OCI-LY1 (cell line): ENCODE measurements at regions not wholly inside any gene's neighbourhood (a gene's known extent, or its start where the extent isn't known, plus 50 kb on each side); places are given as distances from the start of the nearest gene placed in this dataset.
A peak's percentile ranks its signal among the peaks of the same experiment; 100 is the strongest.

Experiments used
- H2AFZ ChIP-seq: fragments of 200-600 bp; sonication (generic), shearing (Covaris generic); 2 replicates; pipeline ENCODE4 v1.6.0; 2014; ENCODE audit warnings: antibody characterized with exemption, mild to moderate bottlenecking, low read length
- H3F3A ChIP-seq: fragments of 200-600 bp; sonication (generic), shearing (Covaris generic); 2 replicates; pipeline ENCODE4 v1.6.0; 2014; ENCODE audit warnings: mild to moderate bottlenecking, antibody characterized with exemption, low read length, moderate library complexity; ENCODE audit not compliant: insufficient read depth
- H3K27ac ChIP-seq: fragments of 200-600 bp; sonication (generic); 2 replicates; pipeline ENCODE4 v1.5.1; 2014; ENCODE audit warnings: low read length, mixed run types, mild to moderate bottlenecking, low read depth; ENCODE audit not compliant: poor library complexity, severe bottlenecking
- H3K27me3 ChIP-seq: fragments of 200-600 bp; sonication (generic); 2 replicates; pipeline ENCODE4 v1.6.0; 2014; ENCODE audit warnings: antibody characterized with exemption, mild to moderate bottlenecking, low read length, moderate library complexity; ENCODE audit not compliant: insufficient read depth
- H3K36me3 ChIP-seq: fragments of 200-600 bp; sonication (generic); 2 replicates; pipeline ENCODE4 v1.6.1; 2014; ENCODE audit warnings: mild to moderate bottlenecking, antibody characterized with exemption, low read length, moderate library complexity, mixed read lengths; ENCODE audit not compliant: insufficient read depth
- H3K4me1 ChIP-seq: fragments of 200-600 bp; sonication (generic); 2 replicates; pipeline ENCODE4 v1.5.1; 2014; ENCODE audit warnings: mild to moderate bottlenecking, low read length, moderate library complexity; ENCODE audit not compliant: insufficient read depth, severe bottlenecking
- H3K4me2 ChIP-seq: fragments of 200-600 bp; sonication (generic), shearing (Covaris generic); 2 replicates; pipeline ENCODE4 v1.6.1; 2014; ENCODE audit warnings: low read length
- H3K4me3 ChIP-seq: fragments of 200-600 bp; sonication (generic); 2 replicates; pipeline ENCODE4 v1.5.1; 2014; ENCODE audit warnings: low read length, low read depth, mild to moderate bottlenecking, mixed read lengths; ENCODE audit not compliant: poor library complexity, severe bottlenecking
- H3K79me2 ChIP-seq: fragments of 200-600 bp; shearing (Covaris generic); 2 replicates; pipeline ENCODE4 v1.6.1; 2016; ENCODE audit warnings: mixed run types, low read length, mixed read lengths; ENCODE audit not compliant: insufficient read depth
- H3K9ac ChIP-seq: fragments of 200-600 bp; sonication (generic), shearing (Covaris generic); 2 replicates; pipeline ENCODE4 v1.6.1; 2014; ENCODE audit warnings: mild to moderate bottlenecking, low read length, mixed read lengths
- H3K9me2 ChIP-seq: fragments of 200-600 bp; sonication (generic), shearing (Covaris generic); 2 replicates; pipeline ENCODE4 v1.6.1; 2014; ENCODE audit warnings: low read depth, mild to moderate bottlenecking, low read length, mixed read lengths
- H3K9me3 ChIP-seq: fragments of 200-600 bp; shearing (Covaris generic); 2 replicates; pipeline ENCODE4 v1.6.1; 2014; ENCODE audit warnings: low read length, mixed read lengths
- H4K20me1 ChIP-seq: fragments of 200-600 bp; sonication (generic), shearing (Covaris generic); 2 replicates; pipeline ENCODE4 v1.6.0; 2016; ENCODE audit warnings: mild to moderate bottlenecking, low read length; ENCODE audit not compliant: insufficient read depth
- CTCF ChIP-seq: fragments of 200-600 bp; sonication (generic), shearing (Covaris generic); IDR thresholded peaks from 2 replicates; pipeline ENCODE4 v1.5.1; 2017; ENCODE audit warnings: mild to moderate bottlenecking, antibody characterized with exemption, low read length, moderate library complexity, mixed read lengths
- EZH2 ChIP-seq: fragments of 200-600 bp; sonication (generic), shearing (Covaris generic); IDR thresholded peaks from 2 replicates; pipeline ENCODE4 v1.8.0; 2017; ENCODE audit warnings: borderline replicate concordance, mixed run types, mild to moderate bottlenecking, antibody characterized with exemption, low read length, moderate library complexity, mixed read lengths

DNA sequence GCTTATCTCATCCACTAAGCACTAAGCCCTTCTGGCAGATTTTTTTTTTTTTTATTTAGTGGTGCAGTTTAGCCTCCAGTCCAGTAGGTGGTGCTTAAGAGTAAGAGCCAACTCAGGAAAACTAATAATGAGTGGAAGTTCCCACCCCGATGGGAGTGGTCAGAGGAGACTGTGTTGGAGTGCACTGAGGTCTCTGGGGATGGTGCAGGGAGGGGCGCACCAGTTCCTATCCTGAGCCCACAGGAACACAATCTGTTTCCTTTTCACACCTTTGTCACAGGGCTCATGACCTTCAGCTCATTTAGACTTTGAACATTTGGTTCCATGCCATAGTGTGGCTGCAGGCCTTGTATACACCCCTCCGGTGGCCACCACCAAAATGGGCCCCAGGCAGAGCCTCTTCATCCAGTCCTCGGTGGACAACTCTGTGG lies 367.4 kb downstream of the SPRY2 start:
- Histone ChIP-seq H3K9ac (no peak overlapping the region), H3K4me2 (no peak overlapping the region), H3K4me1 (no peaks in the 10 kb centered on the region), H3K4me3 (no peak overlapping the region), H3K9me2 (no peaks in the 10 kb centered on the region), H3K27me3 (no peaks in the 10 kb centered on the region), H3K9me3 (no peaks in the 10 kb centered on the region), H3K27ac (no peak overlapping the region), H3F3A (no peaks in the 10 kb centered on the region), H3K79me2 (no peaks in the 10 kb centered on the region), H3K36me3 (no peaks in the 10 kb centered on the region), H4K20me1 (no peaks in the 10 kb centered on the region), H2AFZ (no peak overlapping the region)
- TF ChIP-seq EZH2 (no peak), CTCF (peak; percentile 71)

DNA sequence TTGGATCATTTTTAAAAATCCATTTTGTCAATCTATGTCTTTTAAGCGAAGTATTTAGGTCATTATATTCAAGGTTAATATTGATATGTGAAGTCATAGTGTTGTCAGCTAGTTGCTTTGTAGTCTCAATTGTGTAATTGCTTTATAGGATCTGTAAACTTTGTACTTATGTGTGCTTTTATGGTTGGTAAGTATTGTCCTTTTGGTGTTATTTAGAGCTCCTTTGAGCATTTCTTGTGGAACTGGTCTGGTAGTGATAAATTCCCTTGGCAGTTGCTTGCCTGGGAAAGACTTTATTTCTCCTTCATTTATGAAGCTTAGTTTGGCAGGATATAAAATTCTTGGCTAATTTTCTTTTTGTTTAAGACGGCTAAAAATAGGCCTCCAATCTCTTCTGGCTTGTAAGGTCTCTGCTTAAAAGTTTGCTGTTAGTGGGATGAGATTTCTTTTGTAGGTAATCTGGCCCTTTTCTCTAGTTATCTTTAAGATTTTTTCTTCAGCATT lies 368.8 kb downstream of the SPRY2 start:
- TF ChIP-seq EZH2 (no peak), CTCF (no peak)
- H3K9ac ChIP-seq, result no peak overlapping the region
- H3K9me3 ChIP-seq, result no peaks in the 10 kb centered on the region
- H3K4me3 ChIP-seq, result no peak overlapping the region
- H3K36me3 ChIP-seq, result no peaks in the 10 kb centered on the region
- H3K79me2 ChIP-seq, result no peaks in the 10 kb centered on the region
- no peak overlapping the region for H3K27ac ChIP-seq
- no peaks in the 10 kb centered on the region for H3K27me3 ChIP-seq
- H3F3A ChIP-seq, result no peaks in the 10 kb centered on the region
- H3K9me2 ChIP-seq, result no peaks in the 10 kb centered on the region
- H3K4me1 ChIP-seq, result no peaks in the 10 kb centered on the region
- H2AFZ ChIP-seq, result no peak overlapping the region
- H4K20me1 ChIP-seq, result no peaks in the 10 kb centered on the region
- no peak overlapping the region for H3K4me2 ChIP-seq

GRCh38 chr13:79966493-79966895 lies 374.4 kb downstream of the SPRY2 start:
- Histone ChIP-seq H3K27me3 (no peaks in the 10 kb centered on the region), H3K4me2 (no peak overlapping the region), H3K9me3 (no peaks in the 10 kb centered on the region), H4K20me1 (no peaks in the 10 kb centered on the region), H3K4me1 (no peaks in the 10 kb centered on the region), H2AFZ (no peak overlapping the region), H3K36me3 (no peaks in the 10 kb centered on the region), H3K9ac (no peak overlapping the region), H3K9me2 (no peaks in the 10 kb centered on the region), H3K4me3 (no peak overlapping the region), H3F3A (no peaks in the 10 kb centered on the region), H3K79me2 (no peaks in the 10 kb centered on the region), H3K27ac (no peak overlapping the region)
- TF ChIP-seq EZH2, result no peak
- TF ChIP-seq CTCF, result no peak
